Endothelial cell of umbilical vein (primary cell): ENCODE measurements at regions not wholly inside any gene's neighbourhood (a gene's known extent, or its start where the extent isn't known, plus 50 kb on each side); places are given as distances from the start of the nearest gene placed in this dataset.

ENCODE experiments used
- BruUV-seq: library from RNA; stranded (reverse); fragments of 400-500 nt; replicated peaks from 2 replicates; lab custom pipeline; 2021; lab: Mats Ljungman, UMichigan
- CTCF ChIA-PET: fragments of 300-600, 350-600 bp; sonication (Branson Sonifier 250); formaldehyde crosslinking; loops from one replicate; lab custom pipeline; 2021; ENCODE audit warnings: antibody characterized with exemption, inconsistent platforms; lab: Charles Lee
- POLR2A ChIA-PET: fragments of 300-600, 350-600 bp; sonication (Branson Sonifier 250); formaldehyde crosslinking; loops from one replicate; lab custom pipeline; 2021; ENCODE audit warnings: antibody characterized with exemption, inconsistent platforms; lab: Charles Lee
- DNase-seq: peaks from one replicate; pipeline ENCODE4 v3.0.0-alpha.2; 2011; ENCODE audit warnings: low read depth, low spot score
- FAIRE-seq: peaks from 2 replicates; lab custom pipeline; 2011; peaks lifted over from hg19 to GRCh38; lab: Jason Lieb, UNC
- H2AFZ ChIP-seq: 2 replicates; pipeline ENCODE4 v1.6.0; 2012; ENCODE audit warnings: low read depth, low read length, control low read depth, inconsistent platforms
- H3K27ac ChIP-seq: 2 replicates; pipeline ENCODE4 v1.5.1; 2011; ENCODE audit warnings: low read depth, mild to moderate bottlenecking, control low read depth, low read length, moderate library complexity; ENCODE audit not compliant: insufficient read depth
- H3K27me3 ChIP-seq, 2 experiments: 2 replicates each; pipeline versions ENCODE4 v1.6.0 to v1.6.1; 2011; ENCODE audit warnings: low read length in 2 of 2, mixed read lengths in 1 of 2; ENCODE audit not compliant: control insufficient read depth in 2 of 2, insufficient read depth in 2 of 2
- H3K36me3 ChIP-seq, 2 experiments: 2 replicates in 1 of 2; 3 replicates in 1 of 2; pipeline ENCODE4 v1.5.1; 2011; ENCODE audit warnings: low read length in 2 of 2, mild to moderate bottlenecking in 1 of 2, moderate library complexity in 1 of 2; ENCODE audit not compliant: control insufficient read depth in 2 of 2, insufficient read depth in 2 of 2; ENCODE audit errors: extremely low read depth in 1 of 2
- H3K4me1 ChIP-seq: 3 replicates; pipeline ENCODE4 v1.5.1; 2011; ENCODE audit warnings: mild to moderate bottlenecking, low read length; ENCODE audit not compliant: control insufficient read depth, insufficient read depth; ENCODE audit errors: extremely low read depth
- H3K4me2 ChIP-seq: 2 replicates; pipeline ENCODE4 v1.6.1; 2011; ENCODE audit warnings: low read length, control low read depth, mixed read lengths; ENCODE audit not compliant: insufficient read depth
- H3K4me3 ChIP-seq, 3 experiments: fragments of 200-600 bp in 1 of 3; sonication (generic), shearing (Covaris generic) in 1 of 3; replicated peaks in 1 of 3; 2 replicates each; pipeline ENCODE4 v1.5.1; 2011 to 2016; ENCODE audit warnings: control low read depth in 3 of 3, low read length in 3 of 3, mild to moderate bottlenecking in 2 of 3, inconsistent platforms in 1 of 3, low read depth in 1 of 3, moderate library complexity in 1 of 3; ENCODE audit not compliant: insufficient read depth in 1 of 3
- H3K79me2 ChIP-seq: 2 replicates; pipeline ENCODE4 v1.6.0; 2012; ENCODE audit warnings: low read length, inconsistent platforms; ENCODE audit not compliant: control insufficient read depth, insufficient read depth
- H3K9ac ChIP-seq: replicated peaks from 2 replicates; pipeline ENCODE3; 2011; ENCODE audit warnings: low read length, control low read depth; ENCODE audit not compliant: insufficient read depth; ENCODE audit errors: extremely low read depth
- H3K9me1 ChIP-seq: replicated peaks from 3 replicates; pipeline ENCODE4 v1.6.0; 2011; ENCODE audit warnings: mild to moderate bottlenecking, low read length; ENCODE audit not compliant: control insufficient read depth, insufficient read depth; ENCODE audit errors: extremely low read depth
- H3K9me3 ChIP-seq: replicated peaks from 2 replicates; pipeline ENCODE4 v1.5.1; 2012; ENCODE audit warnings: low read length, inconsistent platforms; ENCODE audit not compliant: control insufficient read depth, insufficient read depth
- H4K20me1 ChIP-seq: replicated peaks from 2 replicates; pipeline ENCODE3; 2011; ENCODE audit warnings: mild to moderate bottlenecking, low read length; ENCODE audit not compliant: control insufficient read depth, insufficient read depth; ENCODE audit errors: extremely low read depth
- CTCF ChIP-seq, 2 donors: IDR thresholded peaks; 1 replicate in 1 of 2; 2 replicates in 1 of 2; pipeline ENCODE4 v1.5.1; 2011; ENCODE audit warnings: low read length in 2 of 2, mild to moderate bottlenecking in 2 of 2, moderate library complexity in 2 of 2, control low read depth in 1 of 2, inconsistent platforms in 1 of 2, low read depth in 1 of 2; ENCODE audit not compliant: insufficient read depth in 1 of 2; ENCODE audit errors: extremely low read depth in 1 of 2
- EZH2 ChIP-seq: IDR thresholded peaks from 2 replicates; pipeline ENCODE4 v1.6.1; 2012; ENCODE audit warnings: borderline replicate concordance, low read depth, mild to moderate bottlenecking, moderate library complexity, low read length, inconsistent platforms; ENCODE audit not compliant: severe bottlenecking
- FOS ChIP-seq: IDR thresholded peaks from 2 replicates; pipeline ENCODE4 v1.6.1; 2011; ENCODE audit warnings: mild to moderate bottlenecking, low read length, moderate library complexity, borderline replicate concordance; ENCODE audit not compliant: insufficient read depth
- GATA2 ChIP-seq: IDR thresholded peaks from 2 replicates; pipeline ENCODE4 v1.7.0; 2011; ENCODE audit warnings: low read depth, mild to moderate bottlenecking, moderate library complexity, mixed read lengths, low read length; ENCODE audit not compliant: insufficient read length, insufficient read depth
- JUN ChIP-seq: IDR thresholded peaks from 2 replicates; pipeline ENCODE4 v1.6.1; 2011; ENCODE audit warnings: borderline replicate concordance, low read depth; ENCODE audit not compliant: insufficient read length, insufficient read depth
- MAX ChIP-seq: IDR thresholded peaks from 2 replicates; pipeline ENCODE4 v1.6.1; 2011; ENCODE audit not compliant: insufficient read depth, insufficient read length
- MYC ChIP-seq: IDR thresholded peaks from one replicate; pipeline ENCODE4 v1.6.1; 2011; ENCODE audit warnings: mild to moderate bottlenecking, low read depth, low read length
- POLR2A ChIP-seq: IDR thresholded peaks from 2 replicates; pipeline ENCODE4 v1.6.1; 2012; ENCODE audit warnings: low read depth, mild to moderate bottlenecking, control low read depth, low read length
- POLR2AphosphoS5 ChIP-seq: IDR thresholded peaks from 2 replicates; pipeline ENCODE4 v1.6.1; 2012; ENCODE audit warnings: low read depth, mild to moderate bottlenecking, control low read depth, low read length, moderate library complexity; ENCODE audit not compliant: insufficient read depth
- dilution Hi-C: fragments of 300-500 bp; cut with MboI; formaldehyde crosslinking; loops from one replicate; pipeline ENCODE4 v1.15.0; 2019; ENCODE audit warnings: low sequenced_read_pairs; ENCODE audit not compliant: extremely low pct_ligation_motif_present
- intact Hi-C: fragments of 100-400 bp; cut with micrococcal nuclease; formaldehyde crosslinking; loops from one replicate; pipeline ENCODE4 v1.10.0; 2022

- Histone ChIP-seq H2AFZ (peak overlapping the region; percentile 38), H3K36me3 (no peaks in the 10 kb centered on the region), H3K4me1 (peaks cover 2% of the 10 kb centered on the region), H4K20me1 (no peaks in the 10 kb centered on the region), H3K9me1 (no peaks in the 10 kb centered on the region), H3K9ac (no peak overlapping the region), H3K27ac (no peak overlapping the region), H3K4me2 (no peak overlapping the region), H3K4me3 (no peak overlapping the region), H3K27me3 (no peaks in the 10 kb centered on the region), H3K9me3 (no peaks in the 10 kb centered on the region), H3K79me2 (no peaks in the 10 kb centered on the region)
- dilution Hi-C loops: no loop called here
- POLR2A ChIA-PET: no interaction called here
- CTCF ChIA-PET: no interaction called here
- no peak for TF ChIP-seq POLR2AphosphoS5
- peak; percentile 14 for TF ChIP-seq FOS
- DNase-seq (peak; percentile 11), FAIRE-seq (no peak)
- intact Hi-C loops: no loop called here
- BruUV-seq: no TSS peak
Observed at GRCh38 chr3:95899494-95899893, 914.9 kb upstream of the EPHA6 start.

GRCh38 chr3:95899911-95900310 lies 914.5 kb upstream of the EPHA6 start:
- Histone ChIP-seq H4K20me1 (no peaks in the 10 kb centered on the region), H3K4me3 (no peak overlapping the region), H3K36me3 (no peaks in the 10 kb centered on the region), H3K4me2 (no peak overlapping the region), H3K9me1 (no peaks in the 10 kb centered on the region), H3K79me2 (no peaks in the 10 kb centered on the region), H3K4me1 (peaks cover 4% of the 10 kb centered on the region), H3K27me3 (no peaks in the 10 kb centered on the region), H3K27ac (no peak overlapping the region), H3K9ac (no peak overlapping the region), H3K9me3 (no peaks in the 10 kb centered on the region), H2AFZ (peak overlapping the region; percentile 57)
- ChIA-PET POLR2A (no interaction called here), CTCF (no interaction called here)
- dilution Hi-C loops (no loop called here), intact Hi-C loops (no loop called here)
- BruUV-seq: no TSS peak
- TF ChIP-seq FOS (no peak), POLR2A (no peak), JUN (no peak), MAX (no peak), GATA2 (no peak), MYC (no peak), CTCF (IDR thresholded peaks at IDR 0.05; ENCODE audit: extremely low read depth in 1 of 2, insufficient read depth in 1 of 2, low read depth in 1 of 2, low read length in 2 of 2) (no peak), POLR2AphosphoS5 (no peak), EZH2 (no peak)
- DNase-seq (no peak), FAIRE-seq (no peak)
